ENCODE measurements at regions not wholly inside any gene's neighbourhood (a gene's known extent, or its start where the extent isn't known, plus 50 kb on each side); places are given as distances from the start of the nearest gene placed in this dataset.

DNA sequence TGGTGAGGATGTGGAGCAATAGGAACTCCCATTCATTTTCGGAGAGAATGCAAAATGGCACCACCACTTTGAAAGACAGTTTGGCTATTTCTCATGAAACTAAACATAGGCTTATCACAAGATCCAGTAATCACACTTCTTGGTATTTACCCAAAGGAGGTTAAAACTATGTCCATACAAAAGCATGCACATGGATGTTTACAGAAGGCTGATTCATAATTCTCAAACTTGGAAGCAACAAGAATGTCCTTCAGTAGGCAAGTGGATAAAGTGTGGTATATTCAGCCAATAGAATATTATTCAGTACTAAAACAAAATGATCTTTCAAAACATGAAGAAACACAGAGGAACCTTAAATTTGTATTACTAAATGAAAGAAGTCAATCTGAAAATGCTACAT, 440.6 kb downstream of the FBXO15 start:
- no peak overlapping the region for H3K27ac ChIP-seq
- TF ChIP-seq, protein P1, sequence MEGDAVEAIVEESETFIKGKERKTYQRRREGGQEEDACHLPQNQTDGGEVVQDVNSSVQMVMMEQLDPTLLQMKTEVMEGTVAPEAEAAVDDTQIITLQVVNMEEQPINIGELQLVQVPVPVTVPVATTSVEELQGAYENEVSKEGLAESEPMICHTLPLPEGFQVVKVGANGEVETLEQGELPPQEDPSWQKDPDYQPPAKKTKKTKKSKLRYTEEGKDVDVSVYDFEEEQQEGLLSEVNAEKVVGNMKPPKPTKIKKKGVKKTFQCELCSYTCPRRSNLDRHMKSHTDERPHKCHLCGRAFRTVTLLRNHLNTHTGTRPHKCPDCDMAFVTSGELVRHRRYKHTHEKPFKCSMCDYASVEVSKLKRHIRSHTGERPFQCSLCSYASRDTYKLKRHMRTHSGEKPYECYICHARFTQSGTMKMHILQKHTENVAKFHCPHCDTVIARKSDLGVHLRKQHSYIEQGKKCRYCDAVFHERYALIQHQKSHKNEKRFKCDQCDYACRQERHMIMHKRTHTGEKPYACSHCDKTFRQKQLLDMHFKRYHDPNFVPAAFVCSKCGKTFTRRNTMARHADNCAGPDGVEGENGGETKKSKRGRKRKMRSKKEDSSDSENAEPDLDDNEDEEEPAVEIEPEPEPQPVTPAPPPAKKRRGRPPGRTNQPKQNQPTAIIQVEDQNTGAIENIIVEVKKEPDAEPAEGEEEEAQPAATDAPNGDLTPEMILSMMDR (conservative IDR thresholded peaks at IDR 0.05), result no peak

DNA sequence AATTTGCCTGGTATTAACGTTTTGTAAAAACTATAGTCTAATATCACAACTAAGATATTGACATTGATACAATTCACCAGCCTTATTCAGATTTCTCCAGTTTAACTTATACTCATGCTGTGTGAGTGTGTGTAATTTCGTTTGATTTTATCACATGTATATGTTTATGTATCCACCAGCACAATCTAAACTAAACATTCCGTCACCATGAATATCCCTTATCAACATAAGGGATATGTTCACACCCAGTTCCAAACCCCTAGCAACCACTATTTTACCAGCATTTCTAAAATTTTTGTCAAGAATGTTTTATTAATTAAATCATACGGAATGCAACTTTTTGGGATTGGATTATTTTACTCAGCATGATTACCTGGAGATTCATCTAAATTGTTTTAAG, 450.3 kb downstream of the FBXO15 start:
- no peak overlapping the region for H3K27ac ChIP-seq
- TF ChIP-seq, protein P1 (conservative IDR thresholded peaks at IDR 0.05), result no peak

DNA sequence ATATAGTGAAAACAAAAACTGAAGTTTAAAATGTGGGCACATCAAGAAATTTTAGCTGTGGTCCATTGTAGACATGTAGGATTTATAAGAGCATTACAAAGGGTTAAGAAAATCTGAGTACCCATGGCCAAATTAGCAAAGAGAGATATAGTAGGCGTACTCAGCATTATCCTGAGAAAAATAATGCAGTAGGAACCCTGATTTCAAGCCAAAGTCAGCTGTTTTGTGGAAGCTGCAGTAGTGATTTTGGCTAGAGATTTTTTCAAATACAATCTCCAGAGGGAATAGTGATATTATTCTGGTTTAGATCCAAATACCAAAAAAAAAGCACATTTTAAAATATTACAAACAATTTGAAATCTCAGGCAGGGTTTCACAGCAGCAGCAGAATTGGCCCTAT, 450.9 kb downstream of the FBXO15 start:
- no peak overlapping the region for H3K27ac ChIP-seq

DNA sequence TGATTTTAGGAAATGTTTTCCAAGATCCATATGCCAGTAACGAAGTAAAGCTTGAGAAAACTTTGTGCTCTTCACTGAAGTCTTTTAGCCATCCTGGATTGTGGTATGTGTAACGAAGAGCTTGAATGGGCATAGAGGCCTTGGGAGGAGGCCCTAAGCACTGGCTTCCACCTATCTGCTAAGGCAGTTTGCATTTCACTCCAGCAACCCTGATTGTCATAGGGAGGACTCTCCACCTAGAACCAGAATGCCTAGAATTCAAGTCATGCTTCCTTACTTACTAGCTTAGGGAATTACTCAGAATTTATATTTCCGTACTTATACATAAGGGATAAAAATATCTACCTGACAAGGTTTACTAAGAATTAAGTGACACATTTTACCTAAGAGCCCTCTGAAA, 451.5 kb downstream of the FBXO15 start:
- no peak overlapping the region for H3K27ac ChIP-seq
- TF ChIP-seq, protein P1 (conservative IDR thresholded peaks at IDR 0.05), result no peak

More for the DNA sequence above, 450.9 kb downstream of the FBXO15 start:
- TF ChIP-seq, protein P1 (conservative IDR thresholded peaks at IDR 0.05), result no peak

DNA sequence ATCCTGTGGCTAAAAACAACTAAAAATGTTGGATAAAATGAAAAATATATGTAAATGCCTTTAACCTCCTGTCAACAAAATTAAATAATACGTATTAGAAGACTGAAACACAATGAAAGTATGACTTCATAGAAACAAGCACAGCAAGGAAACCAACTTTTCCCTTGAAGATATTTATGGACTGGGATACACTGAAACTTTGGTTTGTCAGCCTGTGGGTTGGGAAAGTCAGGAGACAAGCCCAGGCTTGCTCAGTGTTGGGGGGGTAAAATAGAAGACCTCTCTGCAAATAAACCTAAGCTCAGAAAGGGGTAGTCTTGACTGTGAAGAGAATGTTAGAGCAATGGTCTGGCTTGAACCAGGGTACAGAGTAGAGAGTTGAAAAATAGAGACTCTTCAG, 454.5 kb downstream of the FBXO15 start:
- TF ChIP-seq, protein P1 (conservative IDR thresholded peaks at IDR 0.05), result no peak
- H3K27ac ChIP-seq, result no peak overlapping the region

DNA sequence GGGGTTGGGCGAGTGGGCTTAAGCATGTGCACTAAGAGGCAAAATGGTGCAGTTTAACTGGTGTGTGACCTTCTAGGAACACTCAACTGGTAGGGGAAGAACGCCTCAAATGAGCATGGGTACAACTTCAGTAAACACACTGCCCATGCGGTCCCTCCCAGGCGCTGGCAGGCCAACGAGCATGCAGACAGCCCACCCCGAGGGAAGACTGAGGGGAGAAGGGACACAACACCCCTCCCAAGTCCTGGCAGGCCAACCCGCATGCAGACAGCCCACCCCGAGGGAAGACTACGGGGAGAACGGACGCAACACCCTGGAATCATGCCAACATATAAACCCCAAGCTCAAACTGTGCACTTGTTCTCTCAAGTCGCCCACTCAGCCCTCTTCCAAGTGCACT, 456.0 kb downstream of the FBXO15 start:
- H3K27ac ChIP-seq, result peak overlapping the region; percentile 69; the same call in 1 of the 2 replicates
- TF ChIP-seq, protein P1 (conservative IDR thresholded peaks at IDR 0.05), result no peak

DNA sequence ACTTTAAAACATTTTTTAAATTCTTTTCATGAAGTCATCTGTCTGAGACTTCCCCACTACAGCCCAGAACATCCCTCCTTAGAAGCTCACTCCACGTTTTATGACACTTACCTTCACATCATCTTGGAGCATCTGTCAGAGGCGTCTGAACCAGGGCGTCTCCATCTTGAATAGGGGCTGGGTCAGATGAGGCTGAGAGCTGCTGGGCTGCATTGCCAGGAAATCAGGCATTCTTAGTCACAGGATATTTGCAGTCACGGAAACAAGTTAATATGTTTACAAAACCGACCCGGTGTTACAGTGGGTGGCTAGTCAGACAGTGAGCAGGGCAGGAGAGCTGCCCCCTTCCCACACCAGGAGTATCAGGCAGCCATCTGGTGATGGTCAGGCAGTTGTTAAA, 456.5 kb downstream of the FBXO15 start:
- TF ChIP-seq, protein P1 (conservative IDR thresholded peaks at IDR 0.05), result no peak

DNA sequence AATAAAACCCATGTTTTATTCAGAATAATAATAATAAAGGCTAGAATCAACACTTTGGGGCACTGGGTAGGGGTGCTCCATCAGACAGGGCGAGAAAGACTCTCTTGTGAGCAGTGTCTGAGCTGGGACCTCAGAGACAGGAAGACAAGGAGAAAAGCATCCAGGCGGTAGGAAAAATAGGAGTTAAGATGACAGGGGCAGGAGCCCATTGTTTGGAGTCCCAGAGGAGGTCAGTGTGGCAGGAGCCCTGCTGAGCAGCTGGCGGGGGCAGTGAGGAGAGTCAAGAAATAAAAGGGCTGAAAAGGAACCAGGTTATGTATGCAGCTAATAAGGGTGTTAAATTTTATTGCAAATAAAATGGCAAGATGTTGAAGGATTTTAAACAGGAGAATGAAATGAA, 457.4 kb downstream of the FBXO15 start:
- TF ChIP-seq, protein P1 (conservative IDR thresholded peaks at IDR 0.05), result no peak
- H3K27ac ChIP-seq, result peak overlapping the region; percentile 69

More for the DNA sequence above, 456.5 kb downstream of the FBXO15 start:
- peak overlapping the region; percentile 69 for H3K27ac ChIP-seq
